K562 (cell line): ENCODE measurements at regions not wholly inside any gene's neighbourhood (a gene's known extent, or its start where the extent isn't known, plus 50 kb on each side); places are given as distances from the start of the nearest gene placed in this dataset.

Source experiments
- ATAC-seq: fragments of 200-7000 bp; cut with Tn5 transposase; 3 replicates; pipeline ENCODE4 v1.9.1; 2020; ENCODE audit warnings: moderate library complexity
- BruUV-seq: library from RNA; stranded (reverse); fragments of 400-500 nt; replicated peaks from 2 replicates; lab custom pipeline; 2021; lab: Mats Ljungman, UMichigan
- CTCF ChIA-PET: fragments of 300-600 bp; formaldehyde crosslinking; extraction: SDS; loops from one replicate; lab custom pipeline; 2021; ENCODE audit warnings: low intra/inter-chr PET ratio; lab: Yijun Ruan, JAX
- POLR2A ChIA-PET: fragments of 300-600, 350-650 bp; sonication (Branson Sonifier 250); formaldehyde crosslinking; extraction: SDS; loops from one replicate; lab custom pipeline; 2021; ENCODE audit warnings: antibody characterized with exemption, inconsistent platforms; lab: Yijun Ruan, JAX
- DNase-seq, 4 experiments: peaks; one replicate each; pipeline versions ENCODE4 v3.0.0 to v3.0.0-alpha.2; 2011 to 2018; ENCODE audit warnings: low spot score in 3 of 4, mixed read lengths in 3 of 4; ENCODE audit errors: extremely low read depth in 1 of 4
- FAIRE-seq: peaks from 2 replicates; lab custom pipeline; 2011; peaks lifted over from hg19 to GRCh38; lab: Jason Lieb, UNC
- H2AFZ ChIP-seq: 2 replicates; pipeline ENCODE4 v1.6.0; 2011; ENCODE audit warnings: low read depth, low read length, control low read depth, inconsistent platforms
- H3K27ac ChIP-seq: fragments of 200-600 bp; 3 replicates; pipeline ENCODE4 v1.8.0; 2011; ENCODE audit warnings: low read depth, mild to moderate bottlenecking, control low read depth, inconsistent platforms, low read length, moderate library complexity, mixed read lengths; ENCODE audit errors: extremely low read depth
- H3K27me3 ChIP-seq, 2 experiments: fragments of 300-600 bp in 1 of 2; 2 replicates in 1 of 2; 3 replicates in 1 of 2; pipeline versions ENCODE4 v1.6.0 to v1.8.0; 2011; ENCODE audit warnings: inconsistent platforms in 2 of 2, low read length in 2 of 2, mild to moderate bottlenecking in 1 of 2, mixed read lengths in 1 of 2, moderate library complexity in 1 of 2; ENCODE audit not compliant: control insufficient read depth in 2 of 2, insufficient read depth in 2 of 2
- H3K36me3 ChIP-seq: fragments of 300-600 bp; 3 replicates; pipeline ENCODE4 v1.8.0; 2011; ENCODE audit warnings: mild to moderate bottlenecking, low read length, inconsistent platforms; ENCODE audit not compliant: control insufficient read depth, insufficient read depth
- H3K4me1 ChIP-seq, 2 experiments: fragments of 200-600 bp in 1 of 2; replicated peaks in 1 of 2; 2 replicates in 1 of 2; 3 replicates in 1 of 2; pipeline versions ENCODE4 v1.5.1 to v1.8.0; 2011; ENCODE audit warnings: inconsistent platforms in 2 of 2, low read length in 2 of 2, mild to moderate bottlenecking in 1 of 2, mixed read lengths in 1 of 2, moderate library complexity in 1 of 2; ENCODE audit not compliant: control insufficient read depth in 2 of 2, insufficient read depth in 2 of 2
- H3K4me2 ChIP-seq: 2 replicates; pipeline ENCODE4 v1.6.1; 2011; ENCODE audit warnings: low read length, control low read depth, inconsistent platforms, mixed read lengths; ENCODE audit not compliant: insufficient read depth
- H3K4me3 ChIP-seq: fragments of 200-600 bp; sonication (generic), shearing (Covaris generic); 2 replicates; pipeline ENCODE4 v1.5.1; 2016; ENCODE audit warnings: control low read depth, inconsistent platforms
- H3K79me2 ChIP-seq: fragments of 200-600 bp; 3 replicates; pipeline ENCODE4 v1.8.0; 2011; ENCODE audit warnings: low read length, inconsistent platforms; ENCODE audit not compliant: control insufficient read depth, insufficient read depth
- H3K9ac ChIP-seq, 2 experiments: 2 replicates each; pipeline versions ENCODE4 v1.6.0 to v1.6.1; 2011; ENCODE audit warnings: low read depth in 2 of 2, low read length in 2 of 2, control low read depth in 1 of 2, inconsistent platforms in 1 of 2, mild to moderate bottlenecking in 1 of 2, mixed read lengths in 1 of 2; ENCODE audit not compliant: insufficient read depth in 1 of 2
- H3K9me1 ChIP-seq: one replicate; pipeline ENCODE4 v1.6.0; 2011; ENCODE audit warnings: inconsistent platforms, mild to moderate bottlenecking, low read length, moderate library complexity; ENCODE audit not compliant: control insufficient read depth, insufficient read depth
- H3K9me3 ChIP-seq: replicated peaks from 2 replicates; pipeline ENCODE4 v1.5.1; 2011; ENCODE audit warnings: low read depth, low read length, inconsistent platforms; ENCODE audit not compliant: control insufficient read depth, insufficient read depth
- H4K20me1 ChIP-seq: replicated peaks from 2 replicates; pipeline ENCODE4 v1.6.1; 2011; ENCODE audit warnings: low read length, inconsistent platforms, mixed read lengths; ENCODE audit not compliant: control insufficient read depth, insufficient read depth
- C11orf30 ChIP-seq: fragments of 450-650 bp; IDR thresholded peaks from 2 replicates; pipeline ENCODE4 v1.6.1; 2016; ENCODE audit warnings: low read depth, mild to moderate bottlenecking
- MAFG ChIP-seq: fragments of 450-650 bp; conservative IDR thresholded peaks from 2 replicates; pipeline ENCODE4 v1.6.1; 2016; ENCODE audit warnings: missing genetic modification characterization, missing compliant biosample characterization
- MEF2D ChIP-seq: conservative IDR thresholded peaks from 2 replicates; pipeline ENCODE4 v1.6.1; 2016; ENCODE audit warnings: low read depth, missing genetic modification characterization, missing compliant biosample characterization
- MNT ChIP-seq, 2 experiments: fragments of 450-650 bp; conservative IDR thresholded peaks; 2 replicates each; pipeline ENCODE4 v1.6.1; 2017; ENCODE audit warnings: mild to moderate bottlenecking in 2 of 2, moderate library complexity in 2 of 2
- PHF8 ChIP-seq: fragments of 200-600 bp; sonication (generic); IDR thresholded peaks from 2 replicates; pipeline ENCODE4 v1.6.1; 2012; ENCODE audit warnings: mixed run types, mild to moderate bottlenecking, inconsistent platforms, low read length, moderate library complexity, borderline replicate concordance
- RAD21 ChIP-seq, 2 experiments: fragments of 250-450 bp in 1 of 2; fragments of 450-650 bp in 1 of 2; sonication (Bioruptor Pico) in 1 of 2; formaldehyde crosslinking in 1 of 2; IDR thresholded peaks in 1 of 2; conservative IDR thresholded peaks in 1 of 2; 2 replicates each; pipeline versions ENCODE4 v1.4.0 to v1.8.0; 2020 to 2022; ENCODE audit warnings: mild to moderate bottlenecking in 2 of 2, moderate library complexity in 1 of 2
- ZBTB7A ChIP-seq: IDR thresholded peaks from 2 replicates; pipeline ENCODE4 v1.6.1; 2011; ENCODE audit warnings: low read depth, mild to moderate bottlenecking, low read length, moderate library complexity, borderline replicate concordance; ENCODE audit not compliant: control insufficient read depth
- ZNF316 ChIP-seq: fragments of 450-650 bp; IDR thresholded peaks from 2 replicates; pipeline ENCODE4 v1.6.1; 2016
- ZSCAN32 ChIP-seq: fragments of 450-650 bp; formaldehyde crosslinking; IDR thresholded peaks from 2 replicates; pipeline ENCODE4 v1.4.0; 2020; ENCODE audit warnings: mild to moderate bottlenecking, moderate library complexity
- WGBS: fragments of 100-300 bp; shearing (Covaris generic); methylation state at CpG from one replicate; pipeline ENCODE4 v1.1.6; 2016; ENCODE audit warnings: low coverage, mixed read lengths; ENCODE audit not compliant: insufficient coverage; ENCODE audit errors: missing lambda C conversion rate; 5-methylcytosine and 5-hydroxymethylcytosine counted together
- in situ Hi-C: fragments of 300-500 bp; cut with MboI; formaldehyde crosslinking; loops from 4 replicates; pipeline ENCODE4 v1.15.0; 2018; ENCODE audit warnings: inconsistent platforms, mixed read lengths
- intact Hi-C: fragments of 100-400 bp; cut with micrococcal nuclease; formaldehyde crosslinking; loops from 2 replicates; pipeline ENCODE4 v1.14.2; 2022
- TF ChIP-seq, protein P1 (sequence below): fragments of 450-650 bp; formaldehyde crosslinking; IDR thresholded peaks from 2 replicates; pipeline ENCODE4 v1.4.0; 2022; ENCODE audit warnings: mild to moderate bottlenecking, moderate library complexity
- TF ChIP-seq, protein P2 (sequence below): fragments of 250-450 bp; sonication (Bioruptor Pico); IDR thresholded peaks from 2 replicates; pipeline ENCODE4 v1.8.0; 2022; ENCODE audit warnings: inconsistent platforms

- FAIRE-seq (no peak), ATAC-seq (no peak), DNase-seq (no peak)
- H3K9me3 ChIP-seq = no peaks in the 10 kb centered on the region
- H4K20me1 ChIP-seq = no peaks in the 10 kb centered on the region
- H3K27me3 ChIP-seq = no peaks in the 10 kb centered on the region; a peak in 1 of 5 replicates
- no peak overlapping the region for H3K4me2 ChIP-seq
- H3K27ac ChIP-seq = no peak overlapping the region
- intact Hi-C loops = no loop called here
- no peaks in the 10 kb centered on the region for H3K9me1 ChIP-seq
- no peaks in the 10 kb centered on the region for H3K79me2 ChIP-seq
- no peak overlapping the region for H2AFZ ChIP-seq
- H3K4me3 ChIP-seq = no peak overlapping the region
- H3K9ac ChIP-seq = no peak overlapping the region
- in situ Hi-C loops = no loop called here
- H3K36me3 ChIP-seq = no peaks in the 10 kb centered on the region
- peak; percentile 68 for TF ChIP-seq MAFG (tag)
- TF ChIP-seq ZNF316 = peak; percentile 52; the same call in 1 of the 2 replicates
- peak; percentile 55; the same call in 1 of the 2 replicates for TF ChIP-seq C11orf30
- TF ChIP-seq ZSCAN32 (CRISPR knock-in tag) = no peak
- WGBS = 0% methylated on average over 2 of the region's 2 CpGs
- no TSS peak for BruUV-seq
- no peaks in the 10 kb centered on the region for H3K4me1 ChIP-seq
- ChIA-PET POLR2A (no interaction called here), CTCF (no interaction called here)
These were observed 82.3 kb upstream of the CCDC112 start for GRCh38 chr5:115378754-115379153.

DNA sequence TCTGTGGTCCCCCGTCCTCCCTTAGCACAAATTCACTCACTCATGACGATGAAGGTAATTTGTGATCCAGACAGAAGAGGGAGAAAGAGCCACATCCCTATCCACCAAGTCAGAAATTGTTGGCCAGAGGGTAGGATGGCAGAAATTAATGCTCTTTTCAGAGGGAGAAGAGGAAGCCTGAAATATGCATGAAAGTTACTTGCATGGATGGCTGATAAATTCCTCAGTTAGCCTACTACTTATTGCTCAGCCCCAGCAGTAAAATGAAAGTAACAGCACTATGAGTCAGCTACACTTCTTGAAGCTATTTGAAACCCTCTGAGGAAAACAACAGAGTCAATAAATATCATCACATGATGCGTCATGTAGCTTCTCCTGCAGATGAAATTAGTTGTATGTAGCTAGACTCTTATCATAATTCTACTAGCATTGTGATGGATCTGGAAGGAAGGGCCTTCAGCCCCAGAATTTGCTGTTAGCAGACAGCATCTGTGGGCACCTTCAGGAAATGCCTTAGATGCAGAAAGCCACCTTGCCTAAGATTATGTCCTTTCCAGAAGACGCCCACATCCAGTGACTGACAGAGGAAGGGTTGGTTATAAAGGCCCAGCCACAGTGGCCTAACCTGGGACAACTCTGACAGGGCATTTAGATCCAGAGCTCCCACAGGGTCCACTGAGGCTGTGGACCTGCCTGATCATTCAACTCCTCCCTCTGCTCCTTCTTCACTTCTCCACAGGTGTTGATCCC lies 81.2 kb upstream of the CCDC112 start:
- Histone ChIP-seq H4K20me1 (no peaks in the 10 kb centered on the region), H3K9me3 (no peaks in the 10 kb centered on the region), H3K9ac (no peak overlapping the region), H3K79me2 (no peaks in the 10 kb centered on the region), H3K4me1 (no peaks in the 10 kb centered on the region), H3K27ac (no peak overlapping the region), H3K36me3 (no peaks in the 10 kb centered on the region), H3K4me2 (no peak overlapping the region), H3K9me1 (no peaks in the 10 kb centered on the region), H3K27me3 (no peaks in the 10 kb centered on the region; a peak in 1 of 5 replicates), H3K4me3 (no peak overlapping the region), H2AFZ (no peak overlapping the region)
- ChIA-PET CTCF (no interaction called here), POLR2A (no interaction called here)
- ATAC-seq (no peak), DNase-seq (no peak), FAIRE-seq (no peak)
- WGBS = 8% methylated on average over 4 of the region's 4 CpGs
- in situ Hi-C loops (no loop called here), intact Hi-C loops (no loop called here)
- BruUV-seq = no TSS peak
- TF ChIP-seq RAD21 (CRISPR knock-in tag; conservative IDR thresholded peaks at IDR 0.05 in 1 of 2, IDR thresholded peaks at IDR 0.05 in 1 of 2) = peak in 1 of 2 experiments; percentile 10; a peak in 2 of 4 replicates
- TF ChIP-seq MNT (conservative IDR thresholded peaks at IDR 0.05) = no peak
- TF ChIP-seq PHF8 = no peak
- TF ChIP-seq MEF2D (tag) = 0 out of 2 replicates have a peak, but pooled peaks have one; percentile 55
- TF ChIP-seq ZBTB7A = no peak
- TF ChIP-seq, protein P1, sequence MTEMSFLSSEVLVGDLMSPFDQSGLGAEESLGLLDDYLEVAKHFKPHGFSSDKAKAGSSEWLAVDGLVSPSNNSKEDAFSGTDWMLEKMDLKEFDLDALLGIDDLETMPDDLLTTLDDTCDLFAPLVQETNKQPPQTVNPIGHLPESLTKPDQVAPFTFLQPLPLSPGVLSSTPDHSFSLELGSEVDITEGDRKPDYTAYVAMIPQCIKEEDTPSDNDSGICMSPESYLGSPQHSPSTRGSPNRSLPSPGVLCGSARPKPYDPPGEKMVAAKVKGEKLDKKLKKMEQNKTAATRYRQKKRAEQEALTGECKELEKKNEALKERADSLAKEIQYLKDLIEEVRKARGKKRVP (CRISPR knock-in tag) = no peak
- TF ChIP-seq, protein P2, sequence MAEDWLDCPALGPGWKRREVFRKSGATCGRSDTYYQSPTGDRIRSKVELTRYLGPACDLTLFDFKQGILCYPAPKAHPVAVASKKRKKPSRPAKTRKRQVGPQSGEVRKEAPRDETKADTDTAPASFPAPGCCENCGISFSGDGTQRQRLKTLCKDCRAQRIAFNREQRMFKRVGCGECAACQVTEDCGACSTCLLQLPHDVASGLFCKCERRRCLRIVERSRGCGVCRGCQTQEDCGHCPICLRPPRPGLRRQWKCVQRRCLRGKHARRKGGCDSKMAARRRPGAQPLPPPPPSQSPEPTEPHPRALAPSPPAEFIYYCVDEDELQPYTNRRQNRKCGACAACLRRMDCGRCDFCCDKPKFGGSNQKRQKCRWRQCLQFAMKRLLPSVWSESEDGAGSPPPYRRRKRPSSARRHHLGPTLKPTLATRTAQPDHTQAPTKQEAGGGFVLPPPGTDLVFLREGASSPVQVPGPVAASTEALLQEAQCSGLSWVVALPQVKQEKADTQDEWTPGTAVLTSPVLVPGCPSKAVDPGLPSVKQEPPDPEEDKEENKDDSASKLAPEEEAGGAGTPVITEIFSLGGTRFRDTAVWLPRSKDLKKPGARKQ (CRISPR knock-in tag) = no peak
